Ascending aorta (tissue), 2 donors: ENCODE measurements at regions not wholly inside any gene's neighbourhood (a gene's known extent, or its start where the extent isn't known, plus 50 kb on each side); places are given as distances from the start of the nearest gene placed in this dataset.
A peak's percentile ranks its signal among the peaks of the same experiment; 100 is the strongest.

ENCODE experiments used
- DNase-seq, 2 donors: peaks; one replicate each; pipeline ENCODE4 v3.0.0-alpha.2; 2019; ENCODE audit warnings: low spot score in 2 of 2
- H3K27ac ChIP-seq, 2 donors: fragments of 200-600 bp; sonication (generic); one replicate each; pipeline ENCODE4 v1.5.1; 2016 to 2017; ENCODE audit warnings: mild to moderate bottlenecking in 1 of 2
- H3K27me3 ChIP-seq: fragments of 200-600 bp; sonication (generic); one replicate; pipeline ENCODE4 v1.5.1; 2017
- H3K36me3 ChIP-seq, 2 donors: fragments of 200-600 bp; sonication (generic); one replicate each; pipeline ENCODE4 v1.5.1; 2016
- H3K4me1 ChIP-seq, 2 donors: fragments of 200-600 bp; sonication (generic); one replicate each; pipeline ENCODE4 v1.5.1; 2016 to 2017; ENCODE audit warnings: mild to moderate bottlenecking in 1 of 2
- H3K4me3 ChIP-seq, 2 donors: fragments of 200-600 bp; sonication (generic); one replicate each; pipeline ENCODE4 v1.5.1; 2016 to 2017; ENCODE audit warnings: mild to moderate bottlenecking in 1 of 2
- H3K9me3 ChIP-seq, 2 donors: fragments of 200-600 bp; sonication (generic); one replicate each; pipeline ENCODE4 v1.5.1; 2016
- intact Hi-C: fragments of 100-400 bp; cut with DNase I; formaldehyde crosslinking; loops from one replicate; pipeline ENCODE4 v1.15.1; 2023
- TF ChIP-seq, protein P1 (sequence below), 3 experiments: fragments of 200-600 bp in 2 of 3; fragments of 450-650 bp in 1 of 3; sonication (generic) in 2 of 3; IDR thresholded peaks; one replicate each; pipeline ENCODE4 v1.5.1; 2016 to 2019; ENCODE audit warnings: antibody characterized with exemption in 3 of 3, mild to moderate bottlenecking in 1 of 3, moderate library complexity in 1 of 3

GRCh38 chr1:4380564-4381168 is 273.7 kb upstream of the AJAP1 start:
- Histone ChIP-seq H3K4me3 (no peak overlapping the region), H3K9me3 (peaks cover 0 to 3% of the 10 kb centered on the region in 2 donors), H3K27ac (no peak overlapping the region), H3K36me3 (no peaks in the 10 kb centered on the region), H3K27me3 (no peaks in the 10 kb centered on the region), H3K4me1 (no peaks in the 10 kb centered on the region)
- TF ChIP-seq, protein P1, sequence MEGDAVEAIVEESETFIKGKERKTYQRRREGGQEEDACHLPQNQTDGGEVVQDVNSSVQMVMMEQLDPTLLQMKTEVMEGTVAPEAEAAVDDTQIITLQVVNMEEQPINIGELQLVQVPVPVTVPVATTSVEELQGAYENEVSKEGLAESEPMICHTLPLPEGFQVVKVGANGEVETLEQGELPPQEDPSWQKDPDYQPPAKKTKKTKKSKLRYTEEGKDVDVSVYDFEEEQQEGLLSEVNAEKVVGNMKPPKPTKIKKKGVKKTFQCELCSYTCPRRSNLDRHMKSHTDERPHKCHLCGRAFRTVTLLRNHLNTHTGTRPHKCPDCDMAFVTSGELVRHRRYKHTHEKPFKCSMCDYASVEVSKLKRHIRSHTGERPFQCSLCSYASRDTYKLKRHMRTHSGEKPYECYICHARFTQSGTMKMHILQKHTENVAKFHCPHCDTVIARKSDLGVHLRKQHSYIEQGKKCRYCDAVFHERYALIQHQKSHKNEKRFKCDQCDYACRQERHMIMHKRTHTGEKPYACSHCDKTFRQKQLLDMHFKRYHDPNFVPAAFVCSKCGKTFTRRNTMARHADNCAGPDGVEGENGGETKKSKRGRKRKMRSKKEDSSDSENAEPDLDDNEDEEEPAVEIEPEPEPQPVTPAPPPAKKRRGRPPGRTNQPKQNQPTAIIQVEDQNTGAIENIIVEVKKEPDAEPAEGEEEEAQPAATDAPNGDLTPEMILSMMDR (IDR thresholded peaks at IDR 0.05) = no peak
- intact Hi-C loops = no loop called here
- DNase-seq = no peak

- H3K27me3 ChIP-seq = no peaks in the 10 kb centered on the region
- H3K4me1 ChIP-seq = no peaks in the 10 kb centered on the region
- no peak overlapping the region for H3K4me3 ChIP-seq
- no peaks in the 10 kb centered on the region for H3K36me3 ChIP-seq
- H3K27ac ChIP-seq = no peak overlapping the region
- TF ChIP-seq, protein P1 (IDR thresholded peaks at IDR 0.05) = no peak
- no peaks in the 10 kb centered on the region for H3K9me3 ChIP-seq
- DNase-seq = peak in 1 of 2 donors; percentile 16
- intact Hi-C loops = no loop called here
Observed at GRCh38 chr1:4393191-4393590, 261.2 kb upstream of the AJAP1 start.

- no peaks in the 10 kb centered on the region for H3K36me3 ChIP-seq
- peak in 1 of 2 donors; percentile 47 for DNase-seq
- H3K4me1 ChIP-seq = no peaks in the 10 kb centered on the region
- no peaks in the 10 kb centered on the region for H3K9me3 ChIP-seq
- H3K27ac ChIP-seq = no peak overlapping the region
- intact Hi-C loops = no loop called here
- no peaks in the 10 kb centered on the region for H3K27me3 ChIP-seq
- TF ChIP-seq, protein P1 (IDR thresholded peaks at IDR 0.05) = no peak
- no peak overlapping the region for H3K4me3 ChIP-seq
Observed at GRCh38 chr1:4394366-4394765, 260.0 kb upstream of the AJAP1 start.

GRCh38 chr1:4395158-4395557 is 259.3 kb upstream of the AJAP1 start:
- no peaks in the 10 kb centered on the region for H3K9me3 ChIP-seq
- no peak overlapping the region for H3K4me3 ChIP-seq
- no peak for DNase-seq
- no peaks in the 10 kb centered on the region for H3K36me3 ChIP-seq
- intact Hi-C loops = no loop called here
- H3K4me1 ChIP-seq = no peaks in the 10 kb centered on the region
- no peak overlapping the region for H3K27ac ChIP-seq
- TF ChIP-seq, protein P1 (IDR thresholded peaks at IDR 0.05) = no peak
- no peaks in the 10 kb centered on the region for H3K27me3 ChIP-seq

GRCh38 chr1:4395676-4396075 is 258.7 kb upstream of the AJAP1 start:
- intact Hi-C loops = no loop called here
- H3K27me3 ChIP-seq = no peaks in the 10 kb centered on the region
- H3K4me3 ChIP-seq = no peak overlapping the region
- H3K4me1 ChIP-seq = no peaks in the 10 kb centered on the region
- no peaks in the 10 kb centered on the region for H3K36me3 ChIP-seq
- no peak overlapping the region for H3K27ac ChIP-seq
- TF ChIP-seq, protein P1 (IDR thresholded peaks at IDR 0.05) = no peak
- peak in 1 of 2 donors; percentile 24 for DNase-seq
- no peaks in the 10 kb centered on the region for H3K9me3 ChIP-seq

- TF ChIP-seq, protein P1 (IDR thresholded peaks at IDR 0.05) = no peak
- intact Hi-C loops = no loop called here
Observed at GRCh38 chr1:4396551-4396950, 257.9 kb upstream of the AJAP1 start.

More at GRCh38 chr1:4396551-4396950, 257.9 kb upstream of the AJAP1 start:
- Histone ChIP-seq H3K27ac (no peak overlapping the region), H3K9me3 (no peaks in the 10 kb centered on the region), H3K27me3 (no peaks in the 10 kb centered on the region), H3K4me1 (no peaks in the 10 kb centered on the region), H3K4me3 (no peak overlapping the region), H3K36me3 (no peaks in the 10 kb centered on the region)
- DNase-seq = peak in 1 of 2 donors; percentile 19
